GM19452 (cell line): ENCODE measurements at regions not wholly inside any gene's neighbourhood (a gene's known extent, or its start where the extent isn't known, plus 50 kb on each side); places are given as distances from the start of the nearest gene placed in this dataset.
A peak's percentile ranks its signal among the peaks of the same experiment; 100 is the strongest.

ENCODE experiments used
- ATAC-seq: cut with Tn5 transposase; IDR thresholded peaks from one replicate; pipeline ENCODE4 v1.9.1; 2021; ENCODE audit not compliant: unreplicated experiment

DNA sequence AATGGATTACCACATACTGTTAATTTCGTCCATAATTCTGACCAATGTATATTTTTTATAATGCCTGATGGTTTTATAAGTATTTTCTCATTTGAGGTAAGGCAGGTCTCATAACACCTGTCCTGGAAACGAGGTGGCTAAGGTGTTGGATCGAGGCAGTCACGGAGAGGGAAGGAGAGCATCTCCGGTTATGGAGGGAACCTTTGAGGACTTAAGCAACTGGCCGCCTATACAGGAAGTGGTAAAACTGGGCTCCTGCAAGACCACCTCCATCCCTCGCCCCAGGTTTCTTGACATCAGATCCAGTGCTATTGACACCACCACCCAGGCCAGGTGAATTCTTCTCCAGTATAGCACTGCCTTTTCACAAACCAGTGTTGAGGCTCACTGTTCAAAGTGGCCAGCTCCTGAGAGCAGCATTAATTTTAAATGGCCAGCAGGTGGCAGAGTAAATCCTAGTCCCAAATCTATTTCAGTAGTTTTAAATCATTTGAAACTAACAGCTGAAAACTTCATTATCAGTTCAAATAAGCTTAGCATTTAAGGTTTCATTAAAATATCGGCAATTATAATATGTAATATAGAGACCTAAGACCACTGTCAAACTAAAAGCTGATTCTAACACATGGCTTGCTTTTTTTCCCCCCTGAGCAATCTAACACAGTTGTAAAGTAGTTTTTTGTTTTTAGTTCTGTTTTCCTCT, 100.8 kb downstream of the PPM1A start:
- ATAC-seq, result peak; percentile 78

DNA sequence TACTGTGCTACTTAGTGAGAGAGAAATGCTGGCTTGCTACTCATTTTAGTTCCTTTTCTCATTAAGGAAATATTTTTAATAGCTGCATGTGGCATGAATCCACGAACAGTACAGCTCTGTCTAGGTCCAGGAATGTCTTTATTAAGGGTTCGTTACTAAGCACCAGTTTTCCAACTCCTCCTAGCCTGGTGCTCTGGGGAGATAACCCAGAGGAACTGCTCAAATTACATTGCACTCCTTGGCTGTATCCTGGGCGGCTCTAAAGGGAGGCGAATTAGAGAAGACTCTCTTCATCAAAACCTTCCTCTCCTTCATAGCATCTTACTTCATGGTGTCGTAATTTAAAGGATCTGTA, 101.3 kb downstream of the PPM1A start:
- ATAC-seq, result no peak

DNA sequence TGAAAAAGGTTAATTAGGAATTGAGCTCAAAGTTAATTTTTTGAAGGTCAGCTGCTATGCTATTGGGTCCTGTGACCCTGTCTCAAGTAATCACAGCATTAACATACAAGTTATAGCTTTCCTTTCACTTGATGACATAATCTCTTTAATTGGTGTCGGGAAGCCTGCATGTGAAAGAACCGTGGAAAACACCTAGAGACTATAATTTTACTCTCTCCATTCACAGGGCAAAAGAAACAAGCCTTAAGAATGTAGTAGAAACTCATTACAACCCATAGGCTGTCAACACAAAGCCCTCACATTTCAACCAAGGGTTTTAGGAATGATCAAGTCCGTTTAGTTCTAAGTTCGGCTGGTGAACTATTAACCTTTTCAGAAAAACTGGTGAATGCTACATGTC, 104.4 kb downstream of the PPM1A start:
- ATAC-seq, result no peak

DNA sequence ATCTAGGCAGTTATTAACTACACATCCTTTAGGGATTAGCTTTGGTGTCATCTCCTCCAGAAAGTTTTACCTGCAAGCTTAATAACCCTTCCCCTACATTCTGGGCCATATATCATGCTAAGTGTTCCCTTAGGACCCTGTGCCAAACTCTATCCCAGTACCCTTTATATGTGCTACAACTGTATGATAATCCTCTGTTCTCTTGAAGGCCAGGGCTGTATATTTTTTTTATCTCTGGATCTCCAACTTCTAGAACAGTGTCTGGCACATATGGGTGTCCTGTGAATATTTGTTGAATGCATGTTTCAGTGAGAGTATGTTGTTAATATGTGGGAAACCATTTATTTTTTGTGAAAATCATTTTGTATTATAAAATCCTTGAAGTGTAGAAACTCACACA, 106.7 kb downstream of the PPM1A start:
- no peak for ATAC-seq

DNA sequence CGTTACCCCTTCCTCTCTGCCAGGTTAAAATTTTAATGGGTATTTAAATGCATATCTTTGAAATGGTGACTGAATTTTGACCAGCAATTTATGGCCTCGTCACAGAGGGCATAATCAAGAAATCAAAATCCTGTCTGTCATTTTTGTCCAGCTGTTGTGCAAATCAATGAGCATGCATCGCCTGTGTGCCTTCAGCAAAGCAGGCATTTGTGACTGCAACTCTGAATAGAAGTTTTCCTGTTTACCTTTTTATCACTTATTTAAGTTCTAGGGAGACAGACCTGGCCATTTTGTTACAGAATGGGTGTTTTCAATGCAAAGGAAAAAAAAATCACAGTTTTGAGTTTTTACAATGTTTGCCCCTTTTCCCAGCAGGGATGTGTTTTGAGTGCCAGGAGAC, 107.4 kb downstream of the PPM1A start:
- ATAC-seq, result no peak

DNA sequence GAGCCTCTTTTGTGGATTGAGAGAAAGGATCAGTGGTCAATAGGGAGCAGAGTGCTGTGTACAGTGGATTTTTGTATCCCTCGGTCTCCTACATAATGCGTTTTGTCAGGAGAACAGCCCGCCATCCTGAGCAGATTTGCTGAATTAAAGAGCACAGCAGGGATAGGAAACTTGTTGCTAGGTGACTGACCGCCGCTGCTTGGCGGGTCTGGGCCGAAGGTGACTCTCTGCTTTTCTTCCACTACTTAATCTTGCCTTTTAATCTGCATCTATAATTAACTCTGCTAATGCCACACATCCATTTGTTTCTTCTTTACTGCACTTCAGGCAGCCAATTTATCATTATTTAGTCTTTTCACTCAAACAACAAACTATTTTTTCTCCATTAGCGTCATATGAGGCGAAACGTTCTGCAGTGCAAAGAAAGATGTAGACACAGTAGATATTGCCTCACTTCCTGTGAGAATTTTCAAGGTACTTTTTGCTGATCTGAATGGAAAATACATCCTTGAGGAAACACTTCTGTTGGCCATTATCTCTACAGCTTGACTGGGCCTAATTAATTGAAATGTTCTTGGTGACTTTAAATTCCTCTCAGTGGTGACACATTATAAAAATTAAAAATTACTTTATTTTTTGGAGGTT, 108.0 kb downstream of the PPM1A start:
- no peak for ATAC-seq

DNA sequence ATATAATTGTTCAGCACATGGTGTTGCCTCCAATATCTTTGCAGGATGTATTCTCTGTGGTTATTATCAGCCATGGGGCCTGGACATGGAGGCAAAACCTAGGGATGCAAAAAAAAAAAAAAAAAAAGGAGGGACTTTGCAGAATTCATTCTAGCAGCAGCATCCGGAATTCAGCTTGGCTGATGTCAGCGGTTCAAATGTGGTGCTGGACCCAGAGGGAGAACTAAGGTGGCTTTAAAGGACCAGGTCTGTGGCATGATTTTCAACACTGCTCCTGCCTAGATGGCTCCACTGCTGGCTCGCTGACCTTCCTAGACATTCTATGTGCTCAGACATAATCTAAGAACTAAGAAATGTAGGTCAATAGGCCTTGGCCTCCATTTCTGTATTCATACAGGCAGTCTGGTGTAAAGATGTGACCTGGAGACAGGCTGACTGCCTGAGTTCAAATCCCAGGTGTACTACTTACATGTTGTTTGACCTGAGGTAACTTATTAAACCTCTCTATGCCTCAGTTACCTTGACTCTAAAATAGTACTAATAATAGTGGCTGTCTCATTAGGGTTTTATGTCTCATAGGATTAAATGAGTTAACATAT, 108.6 kb downstream of the PPM1A start:
- no peak for ATAC-seq

DNA sequence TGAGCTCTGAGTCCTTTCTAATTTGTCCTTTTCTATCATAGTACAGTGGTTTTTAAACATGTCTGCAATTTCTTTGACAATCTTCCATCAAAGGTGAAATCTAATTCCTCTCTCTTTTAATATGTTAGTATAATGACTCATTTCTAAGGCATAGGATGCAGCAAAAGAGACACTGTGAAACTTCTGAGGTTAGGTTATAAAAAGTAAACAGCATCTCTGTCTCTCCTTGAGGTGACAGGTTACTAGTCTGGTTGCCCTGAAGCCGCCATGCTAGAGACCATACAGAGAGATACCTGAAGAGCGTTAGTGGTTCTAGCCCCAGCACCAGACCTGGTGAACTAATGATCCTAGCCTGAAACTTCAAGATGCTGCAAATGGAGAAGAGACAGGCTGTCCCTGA, 114.3 kb downstream of the PPM1A start:
- ATAC-seq, result no peak

DNA sequence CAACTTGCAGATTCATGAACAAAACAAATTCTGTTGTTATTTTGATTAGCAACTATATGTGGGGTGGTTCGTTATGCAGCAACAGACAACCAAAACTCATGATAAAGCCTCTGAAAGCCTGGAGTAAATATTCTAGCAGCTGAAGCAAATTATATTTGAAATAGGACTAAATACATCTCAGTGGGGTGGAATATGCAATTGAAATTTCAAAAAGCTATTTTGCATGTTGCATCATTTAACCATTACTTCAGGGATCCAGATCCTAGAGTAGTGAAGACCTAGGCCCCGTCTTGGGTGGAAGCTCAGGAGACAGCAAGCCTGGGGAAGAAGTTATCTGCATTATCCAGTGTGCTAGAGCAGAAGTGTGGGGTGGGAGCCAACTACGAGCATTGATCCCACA, 114.7 kb downstream of the PPM1A start:
- ATAC-seq, result no peak

DNA sequence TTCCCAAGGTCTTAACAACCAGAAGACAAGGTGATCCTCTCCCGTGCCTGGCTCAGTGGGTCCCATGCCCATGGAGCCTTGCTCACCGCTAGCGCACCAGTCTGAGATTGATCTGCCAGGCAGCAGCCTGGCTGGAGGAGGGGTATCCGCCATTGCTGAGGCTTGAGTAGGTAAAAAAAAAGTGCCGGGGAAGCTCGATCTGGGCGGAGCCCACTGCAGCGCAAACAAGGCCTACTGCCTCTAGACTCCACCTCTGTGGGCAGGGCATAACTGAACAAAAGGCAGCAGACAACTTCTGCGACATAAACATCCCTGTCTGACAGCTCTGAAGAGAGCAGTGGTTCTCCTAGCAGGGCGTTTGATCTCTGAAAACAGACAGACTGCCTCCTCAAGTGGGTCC, 104.0 kb downstream of the C14orf39 start:
- ATAC-seq, result no peak
